ENCODE measurements at regions not wholly inside any gene's neighbourhood (a gene's known extent, or its start where the extent isn't known, plus 50 kb on each side); places are given as distances from the start of the nearest gene placed in this dataset.
"Not testable (repeated sequence)": the region's sequence is repeated elsewhere in the genome, so short reads cannot be mapped to it uniquely, and the experiment has no call there.

- Histone ChIP-seq H3K4me3 (no peak overlapping the region), H3K27ac (no peak overlapping the region), H3K36me3 (no peaks in the 10 kb centered on the region), H3K4me1 (peaks cover 4% of the 10 kb centered on the region), H3K9me3 (no peaks in the 10 kb centered on the region), H3K27me3 (no peaks in the 10 kb centered on the region)
- no peak for TF ChIP-seq POLR2A (IDR thresholded peaks at IDR 0.05)
- TF ChIP-seq CTCF (IDR thresholded peaks at IDR 0.05): no peak
- no peak for TF ChIP-seq POLR2AphosphoS5 (IDR thresholded peaks at IDR 0.05)
- no peak for TF ChIP-seq EP300 (IDR thresholded peaks at IDR 0.05)
- no peak for DNase-seq (ENCODE audit: low spot score in 2 of 2)
- WGBS: 43% methylated on average over 3 of the region's 3 CpGs
These were observed 86.7 kb upstream of the THUMPD2 start for GRCh38 chr2:39865751-39866150.

GRCh38 chr2:39863672-39864071 lies 84.6 kb upstream of the THUMPD2 start:
- H3K4me1 ChIP-seq; H3K27me3 ChIP-seq; DNase-seq (ENCODE audit: low spot score in 2 of 2); H3K4me3 ChIP-seq; H3K36me3 ChIP-seq; H3K27ac ChIP-seq; H3K9me3 ChIP-seq: not testable (repeated sequence)
- WGBS: 94% methylated on average over 1 of the region's 1 CpG

GRCh38 chr2:39860538-39860937 lies 81.5 kb upstream of the THUMPD2 start:
- Histone ChIP-seq H3K4me3 (no peak overlapping the region), H3K4me1 (no peaks in the 10 kb centered on the region), H3K27ac (no peak overlapping the region), H3K36me3 (no peaks in the 10 kb centered on the region), H3K27me3 (no peaks in the 10 kb centered on the region), H3K9me3 (no peaks in the 10 kb centered on the region)
- TF ChIP-seq POLR2A (IDR thresholded peaks at IDR 0.05) (no peak), POLR2AphosphoS5 (IDR thresholded peaks at IDR 0.05) (no peak)
- no peak for DNase-seq (ENCODE audit: low spot score in 2 of 2)
- WGBS: 80% methylated on average over 3 of the region's 3 CpGs

GRCh38 chr2:39858677-39859076 lies 79.6 kb upstream of the THUMPD2 start:
- no peak for DNase-seq (ENCODE audit: low spot score in 2 of 2)
- H3K36me3 ChIP-seq: no peaks in the 10 kb centered on the region
- no peaks in the 10 kb centered on the region for H3K27me3 ChIP-seq
- no peak overlapping the region for H3K27ac ChIP-seq
- H3K4me1 ChIP-seq: no peaks in the 10 kb centered on the region
- no peak overlapping the region for H3K4me3 ChIP-seq
- TF ChIP-seq EP300 (IDR thresholded peaks at IDR 0.05): no peak
- no peak for TF ChIP-seq CTCF (IDR thresholded peaks at IDR 0.05)
- TF ChIP-seq POLR2A (IDR thresholded peaks at IDR 0.05): no peak
- TF ChIP-seq POLR2AphosphoS5 (IDR thresholded peaks at IDR 0.05): no peak
- H3K9me3 ChIP-seq: no peaks in the 10 kb centered on the region
- 86% methylated on average over 2 of the region's 2 CpGs for WGBS

GRCh38 chr2:39855856-39856255 lies 76.8 kb upstream of the THUMPD2 start:
- no peak overlapping the region for H3K27ac ChIP-seq
- H3K4me3 ChIP-seq: no peak overlapping the region
- H3K9me3 ChIP-seq: no peaks in the 10 kb centered on the region
- DNase-seq (ENCODE audit: low spot score in 2 of 2): no peak
- TF ChIP-seq CTCF (IDR thresholded peaks at IDR 0.05) (no peak), EP300 (IDR thresholded peaks at IDR 0.05) (no peak), POLR2A (IDR thresholded peaks at IDR 0.05) (no peak), POLR2AphosphoS5 (IDR thresholded peaks at IDR 0.05) (no peak)
- WGBS: 91% methylated on average over 3 of the region's 3 CpGs
- no peaks in the 10 kb centered on the region for H3K27me3 ChIP-seq
- H3K36me3 ChIP-seq: no peaks in the 10 kb centered on the region
- peaks cover 8% of the 10 kb centered on the region for H3K4me1 ChIP-seq

GRCh38 chr2:39854771-39855170 lies 75.7 kb upstream of the THUMPD2 start:
- Histone ChIP-seq H3K36me3 (no peaks in the 10 kb centered on the region), H3K27ac (no peak overlapping the region), H3K9me3 (no peaks in the 10 kb centered on the region), H3K4me1 (peaks cover 8% of the 10 kb centered on the region), H3K27me3 (no peaks in the 10 kb centered on the region), H3K4me3 (no peak overlapping the region)
- 84% methylated on average over 5 of the region's 5 CpGs for WGBS
- TF ChIP-seq POLR2AphosphoS5 (IDR thresholded peaks at IDR 0.05) (no peak), POLR2A (IDR thresholded peaks at IDR 0.05) (no peak), EP300 (IDR thresholded peaks at IDR 0.05) (no peak), CTCF (IDR thresholded peaks at IDR 0.05) (no peak)
- no peak for DNase-seq (ENCODE audit: low spot score in 2 of 2)

All from suprapubic skin (tissue), 4 donors.